ENCODE measurements at regions not wholly inside any gene's neighbourhood (a gene's known extent, or its start where the extent isn't known, plus 50 kb on each side); places are given as distances from the start of the nearest gene placed in this dataset.

DNA sequence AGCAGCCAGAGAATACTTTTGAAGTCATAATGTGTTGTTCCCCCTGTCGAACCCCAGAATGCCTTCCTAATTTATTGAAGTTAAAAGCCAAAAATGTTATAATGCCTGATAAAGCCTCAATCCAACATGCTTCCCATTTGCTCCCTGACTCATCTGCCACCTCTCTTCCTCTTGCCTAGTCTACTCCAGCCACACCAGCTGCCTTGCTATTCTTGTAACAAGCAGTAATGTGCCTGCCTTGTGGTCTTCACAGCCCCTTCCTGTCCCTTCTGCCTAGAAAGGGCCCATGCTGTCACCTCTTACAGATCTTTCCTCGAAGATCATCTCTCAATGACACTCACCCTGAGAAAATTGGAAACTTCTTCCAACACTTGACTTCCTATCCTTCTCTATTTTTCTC is 231.6 kb upstream of the CDH2 start:
- no peak for ATAC-seq
- Histone ChIP-seq H3K36me3 (replicated peaks in 1 of 2; ENCODE audit: insufficient read depth in 1 of 2, low read depth in 2 of 2) (no peaks in the 10 kb centered on the region), H3K27ac (no peak overlapping the region), H3K4me3 (no peak overlapping the region), H3K9me3 (no peaks in the 10 kb centered on the region), H3K27me3 (no peaks in the 10 kb centered on the region), H3K4me1 (no peaks in the 10 kb centered on the region)
- TF ChIP-seq POLR2A (IDR thresholded peaks at IDR 0.05): no peak
- TF ChIP-seq, protein P1, sequence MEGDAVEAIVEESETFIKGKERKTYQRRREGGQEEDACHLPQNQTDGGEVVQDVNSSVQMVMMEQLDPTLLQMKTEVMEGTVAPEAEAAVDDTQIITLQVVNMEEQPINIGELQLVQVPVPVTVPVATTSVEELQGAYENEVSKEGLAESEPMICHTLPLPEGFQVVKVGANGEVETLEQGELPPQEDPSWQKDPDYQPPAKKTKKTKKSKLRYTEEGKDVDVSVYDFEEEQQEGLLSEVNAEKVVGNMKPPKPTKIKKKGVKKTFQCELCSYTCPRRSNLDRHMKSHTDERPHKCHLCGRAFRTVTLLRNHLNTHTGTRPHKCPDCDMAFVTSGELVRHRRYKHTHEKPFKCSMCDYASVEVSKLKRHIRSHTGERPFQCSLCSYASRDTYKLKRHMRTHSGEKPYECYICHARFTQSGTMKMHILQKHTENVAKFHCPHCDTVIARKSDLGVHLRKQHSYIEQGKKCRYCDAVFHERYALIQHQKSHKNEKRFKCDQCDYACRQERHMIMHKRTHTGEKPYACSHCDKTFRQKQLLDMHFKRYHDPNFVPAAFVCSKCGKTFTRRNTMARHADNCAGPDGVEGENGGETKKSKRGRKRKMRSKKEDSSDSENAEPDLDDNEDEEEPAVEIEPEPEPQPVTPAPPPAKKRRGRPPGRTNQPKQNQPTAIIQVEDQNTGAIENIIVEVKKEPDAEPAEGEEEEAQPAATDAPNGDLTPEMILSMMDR (IDR thresholded peaks at IDR 0.05): no peak
- DNase-seq: no peak
- WGBS, 2 donors: 42 to 45% methylated on average over 2 of the region's 2 CpGs
- intact Hi-C loops (cut with DNase I): no loop called here

DNA sequence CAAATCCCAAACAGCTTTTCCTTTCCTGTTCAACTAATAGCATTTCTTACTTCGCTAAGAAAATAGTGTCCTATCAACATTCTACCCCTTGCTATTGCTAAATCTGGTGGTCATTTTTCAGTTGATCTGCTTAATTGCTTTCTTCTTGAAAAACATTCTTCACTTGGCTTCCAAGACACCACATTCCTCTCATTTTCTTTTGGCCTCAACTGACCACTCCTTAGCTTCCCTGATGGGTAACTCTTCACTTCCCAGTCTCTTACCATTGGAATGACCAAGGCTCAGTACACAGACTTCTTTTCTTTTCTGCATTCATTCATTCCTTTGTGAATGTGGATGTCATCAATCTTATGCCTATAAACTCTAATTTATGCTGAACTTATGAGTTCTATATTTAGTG is 230.8 kb upstream of the CDH2 start:
- Histone ChIP-seq H3K27me3 (no peaks in the 10 kb centered on the region), H3K27ac (no peak overlapping the region), H3K36me3 (replicated peaks in 1 of 2; ENCODE audit: insufficient read depth in 1 of 2, low read depth in 2 of 2) (no peaks in the 10 kb centered on the region), H3K9me3 (no peaks in the 10 kb centered on the region), H3K4me1 (no peaks in the 10 kb centered on the region), H3K4me3 (no peak overlapping the region)
- ATAC-seq (no peak), DNase-seq (no peak)
- intact Hi-C loops (cut with DNase I): no loop called here
- TF ChIP-seq, protein P1 (IDR thresholded peaks at IDR 0.05): no peak
- no peak for TF ChIP-seq POLR2A (IDR thresholded peaks at IDR 0.05)
- 25 to 36% methylated on average over 1 of the region's 1 CpG for WGBS, 2 donors

DNA sequence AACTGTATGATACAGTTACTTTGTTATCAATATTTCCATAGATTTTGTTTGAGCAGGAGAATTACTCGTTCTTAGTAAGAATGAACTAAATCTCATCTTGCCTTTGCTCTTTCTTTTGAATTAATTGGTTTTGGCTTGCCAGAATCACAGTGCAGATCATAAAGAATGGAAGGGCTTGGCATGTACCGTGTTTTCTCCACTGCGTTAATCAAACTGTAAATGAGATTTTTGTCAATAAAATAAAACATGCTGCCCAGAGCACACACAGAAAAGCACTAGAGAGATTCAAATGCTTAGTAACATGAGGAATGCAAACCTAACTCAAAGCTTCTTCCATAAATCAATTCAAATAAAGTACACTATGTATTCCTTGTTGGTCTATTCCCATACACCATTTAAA is 229.6 kb upstream of the CDH2 start:
- 16 to 19% methylated on average over 3 of the region's 3 CpGs for WGBS, 2 donors
- Histone ChIP-seq H3K27ac (no peak overlapping the region), H3K4me1 (no peaks in the 10 kb centered on the region), H3K36me3 (replicated peaks in 1 of 2; ENCODE audit: insufficient read depth in 1 of 2, low read depth in 2 of 2) (no peaks in the 10 kb centered on the region), H3K9me3 (no peaks in the 10 kb centered on the region), H3K27me3 (no peaks in the 10 kb centered on the region), H3K4me3 (no peak overlapping the region)
- no peak for TF ChIP-seq POLR2A (IDR thresholded peaks at IDR 0.05)
- TF ChIP-seq, protein P1 (IDR thresholded peaks at IDR 0.05): no peak
- DNase-seq: no peak
- ATAC-seq: no peak
- intact Hi-C loops (cut with DNase I): no loop called here

DNA sequence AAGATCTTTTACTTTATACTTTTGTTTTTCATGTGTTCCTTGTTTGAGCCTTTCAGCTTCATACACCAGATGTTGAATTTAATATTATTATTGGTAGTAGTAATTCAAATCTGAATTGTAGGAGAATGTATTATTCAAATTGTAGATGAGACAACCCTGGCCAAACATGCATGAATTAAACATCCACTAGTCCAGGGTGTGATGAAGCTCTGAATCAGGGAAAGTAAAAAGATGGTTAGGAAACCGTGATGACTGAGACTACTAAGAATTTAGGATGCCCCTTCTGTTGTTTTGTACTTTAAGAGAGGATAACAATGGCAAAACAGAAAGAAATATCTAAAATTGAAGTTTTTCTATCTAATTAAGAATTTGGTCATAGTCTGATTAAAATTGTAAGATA is 227.8 kb upstream of the CDH2 start:
- Histone ChIP-seq H3K4me3 (no peak overlapping the region), H3K4me1 (no peaks in the 10 kb centered on the region), H3K27me3 (no peaks in the 10 kb centered on the region), H3K36me3 (replicated peaks in 1 of 2; ENCODE audit: insufficient read depth in 1 of 2, low read depth in 2 of 2) (no peaks in the 10 kb centered on the region), H3K9me3 (no peaks in the 10 kb centered on the region), H3K27ac (no peak overlapping the region)
- WGBS, 2 donors: 16 to 40% methylated on average over 1 of the region's 1 CpG
- intact Hi-C loops (cut with DNase I): no loop called here
- TF ChIP-seq, protein P1 (IDR thresholded peaks at IDR 0.05): no peak
- TF ChIP-seq POLR2A (IDR thresholded peaks at IDR 0.05): no peak
- no peak for DNase-seq
- ATAC-seq: no peak

DNA sequence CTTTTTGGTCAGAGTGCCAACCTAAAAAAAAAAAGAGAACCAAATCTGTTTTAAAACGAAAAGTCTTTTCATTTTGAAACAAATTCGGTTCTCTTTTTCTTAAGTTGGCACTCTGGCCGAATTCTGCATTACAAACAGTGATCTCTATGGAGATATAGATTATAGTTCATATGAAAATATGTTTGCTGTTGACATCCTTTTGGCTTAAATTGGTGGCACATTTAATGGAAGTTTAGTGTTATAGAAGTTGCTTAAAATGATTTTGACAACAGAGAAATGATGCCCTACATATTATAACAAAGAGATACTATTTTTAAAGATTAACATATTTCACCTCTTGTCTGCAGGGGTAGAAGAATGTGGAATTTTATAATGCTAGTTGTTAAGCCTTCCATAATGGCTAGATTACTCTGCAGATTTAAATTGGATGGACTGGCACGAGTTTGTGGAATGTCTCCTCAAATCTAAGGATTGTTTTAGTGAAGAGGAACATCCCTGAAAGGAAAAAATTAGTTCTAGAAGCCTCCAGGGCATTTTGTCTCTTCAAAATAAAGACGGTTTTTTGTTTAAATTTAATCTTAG is 222.9 kb upstream of the CDH2 start:
- DNase-seq (no peak), ATAC-seq (no peak)
- intact Hi-C loops (cut with DNase I): no loop called here
- 40 to 41% methylated on average over 5 of the region's 5 CpGs for WGBS, 2 donors
- Histone ChIP-seq H3K9me3 (no peaks in the 10 kb centered on the region), H3K27me3 (no peaks in the 10 kb centered on the region), H3K4me1 (no peaks in the 10 kb centered on the region), H3K4me3 (no peak overlapping the region), H3K36me3 (replicated peaks in 1 of 2; ENCODE audit: insufficient read depth in 1 of 2, low read depth in 2 of 2) (no peaks in the 10 kb centered on the region), H3K27ac (no peak overlapping the region)
- TF ChIP-seq, protein P1 (IDR thresholded peaks at IDR 0.05): no peak
- no peak for TF ChIP-seq POLR2A (IDR thresholded peaks at IDR 0.05)

Measured in body of pancreas (tissue), 4 donors.